HG03135 (cell line): ENCODE measurements at regions not wholly inside any gene's neighbourhood (a gene's known extent, or its start where the extent isn't known, plus 50 kb on each side); places are given as distances from the start of the nearest gene placed in this dataset.

Source experiments
- ATAC-seq: cut with Tn5 transposase; IDR thresholded peaks from one replicate; pipeline ENCODE4 v1.9.1; 2021; ENCODE audit warnings: mild to moderate bottlenecking, moderate library complexity; ENCODE audit not compliant: unreplicated experiment

DNA sequence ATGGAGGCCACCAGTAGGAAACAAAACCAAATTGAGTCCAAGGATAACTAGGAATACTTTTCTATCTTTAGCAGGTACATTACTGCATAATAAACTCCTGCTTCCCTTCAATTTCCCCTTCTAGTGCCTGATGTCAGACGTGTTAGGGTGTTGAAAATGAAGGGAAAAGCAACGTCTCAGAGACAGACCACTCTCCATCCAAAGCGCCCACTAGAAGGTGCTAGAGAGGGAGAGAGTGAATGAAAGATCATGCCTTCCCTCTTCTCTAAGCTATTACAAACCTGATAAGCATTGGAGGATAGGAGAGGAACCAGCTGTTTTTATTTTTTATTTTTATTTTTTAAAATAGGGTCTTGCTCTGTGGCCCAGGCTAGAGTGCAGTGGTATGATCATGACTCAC, 64.1 kb downstream of the ZNF641 start:
- ATAC-seq = no peak

DNA sequence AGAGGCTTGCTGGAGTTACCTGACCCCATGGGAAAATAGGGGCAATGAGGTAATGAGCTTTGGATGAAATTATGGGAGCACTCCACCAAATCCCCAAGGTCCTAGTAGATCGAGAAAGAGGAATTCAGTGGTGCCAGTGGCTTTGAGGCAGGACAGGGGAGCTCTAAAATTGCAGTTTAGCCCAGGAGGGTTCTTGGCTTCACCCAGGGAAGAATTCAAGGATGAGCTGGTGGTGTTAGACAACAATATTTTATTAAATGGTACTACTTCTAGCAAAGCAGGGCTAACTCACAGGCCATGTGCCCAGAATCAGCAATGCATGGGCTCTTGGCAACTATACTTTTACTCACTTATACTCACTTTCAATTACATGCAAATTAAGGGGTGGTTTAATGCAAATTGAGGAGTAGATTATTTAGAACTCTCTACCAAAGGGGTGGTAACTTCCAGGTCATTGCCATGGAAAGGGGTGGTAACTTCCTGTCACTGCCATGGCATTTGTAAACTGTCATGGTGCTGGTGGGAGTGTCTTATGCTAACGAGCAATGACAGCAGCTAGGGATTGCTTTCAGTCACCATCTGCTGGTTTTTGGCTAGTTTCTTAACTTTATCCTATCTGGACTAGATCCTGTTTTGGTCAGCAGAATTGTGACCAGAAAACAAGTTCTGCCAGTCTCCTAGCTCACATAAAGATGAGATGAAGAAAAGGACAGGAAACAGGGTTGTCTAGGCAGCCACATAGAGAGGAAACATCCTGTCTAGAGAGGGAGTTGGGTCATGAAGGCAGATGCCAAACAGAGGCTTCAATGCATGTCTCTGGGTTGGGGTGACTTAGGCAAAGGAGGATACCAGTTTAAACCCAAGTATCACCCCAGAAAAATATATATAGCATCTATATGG, 64.7 kb downstream of the ZNF641 start:
- ATAC-seq = no peak

GRCh38 chr12:48281811-48282210, 68.9 kb downstream of the ZNF641 start:
- ATAC-seq = no peak

DNA sequence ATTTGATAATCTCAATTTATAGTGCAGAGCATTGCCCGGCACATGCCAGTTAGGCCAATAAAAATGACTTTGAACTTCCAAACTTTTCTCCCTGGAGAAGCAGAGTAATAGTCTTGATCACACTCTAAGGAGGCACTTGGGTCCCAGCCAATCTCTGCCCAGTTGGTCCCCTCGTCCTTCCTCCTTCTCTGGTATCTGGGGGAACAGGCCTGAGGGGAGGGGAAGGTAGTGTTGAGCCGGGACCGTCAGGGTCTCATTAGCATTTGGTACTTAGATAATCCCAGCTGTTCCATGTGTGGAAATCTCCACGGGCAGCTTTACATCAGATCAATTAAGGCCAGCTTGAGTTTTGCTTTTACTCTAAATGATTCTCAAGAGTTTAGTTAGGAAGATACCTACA, 70.1 kb downstream of the ZNF641 start:
- ATAC-seq = no peak

GRCh38 chr12:48279601-48280000, 71.1 kb downstream of the ZNF641 start:
- ATAC-seq = no peak

DNA sequence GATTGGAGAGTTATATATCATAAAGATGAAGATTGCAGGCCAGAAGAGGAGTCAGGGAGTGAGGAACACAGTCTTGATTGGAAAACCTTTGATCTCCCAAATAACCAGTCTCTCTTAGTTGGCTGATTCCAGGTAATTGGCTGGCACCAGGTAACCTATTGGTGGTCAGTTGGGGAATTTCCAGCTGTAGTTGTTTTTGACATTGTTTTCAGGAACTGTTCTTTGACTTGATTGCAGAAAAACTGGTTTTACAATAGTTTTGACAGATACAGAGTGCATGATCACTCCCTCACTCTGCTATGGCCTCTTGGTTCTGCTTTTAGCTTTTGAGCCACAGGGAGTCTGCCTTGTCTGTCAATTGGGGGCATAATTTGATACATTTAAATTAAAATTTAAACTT, 71.6 kb downstream of the ZNF641 start:
- no peak for ATAC-seq

DNA sequence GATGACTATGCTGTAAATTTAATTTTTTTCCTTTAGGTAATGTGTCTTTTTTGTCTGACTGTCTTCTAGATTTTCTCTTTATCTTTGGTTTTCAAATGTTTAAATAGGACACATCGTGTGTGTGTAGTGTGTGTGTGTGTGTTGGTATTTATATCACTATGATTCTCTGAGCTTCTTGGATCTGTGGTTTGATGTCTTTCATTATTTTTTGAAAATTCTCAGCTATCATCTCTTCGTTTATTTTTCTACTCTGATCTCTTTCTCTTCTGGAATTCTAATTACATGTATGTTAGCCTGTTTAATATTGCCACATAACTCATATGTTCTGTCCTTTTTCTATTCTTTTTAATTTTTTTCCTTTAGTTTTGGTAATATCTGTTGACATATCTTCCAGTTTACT, 73.5 kb upstream of the OR10AD1 start:
- no peak for ATAC-seq

GRCh38 chr12:48266826-48267225, 63.7 kb upstream of the OR10AD1 start:
- ATAC-seq = no peak

- ATAC-seq = peak; percentile 66
Observed at GRCh38 chr12:48265777-48266176, 62.7 kb upstream of the OR10AD1 start.

- ATAC-seq = no peak
Observed at GRCh38 chr12:48263617-48264016, 60.5 kb upstream of the OR10AD1 start.

DNA sequence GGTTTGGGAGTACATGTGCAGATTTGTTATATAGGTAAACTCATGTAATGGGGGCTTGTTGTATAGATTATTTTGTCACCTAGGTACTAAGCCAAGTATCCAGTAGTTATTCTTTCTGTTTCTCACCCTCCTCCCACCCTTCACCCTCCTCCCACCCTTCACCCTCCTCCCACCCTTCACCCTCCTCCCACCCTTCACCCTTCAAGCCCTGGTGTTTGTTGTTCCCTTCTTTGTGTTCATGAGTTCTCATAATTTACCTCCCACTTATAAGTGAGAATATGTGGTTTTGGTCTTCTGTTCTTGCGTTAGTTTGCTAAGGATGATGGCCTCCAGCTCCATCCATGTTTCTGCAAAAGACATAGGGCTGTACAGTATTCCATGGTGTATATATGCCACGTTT, 58.7 kb upstream of the OR10AD1 start:
- no peak for ATAC-seq
